ENCODE measurements at regions not wholly inside any gene's neighbourhood (a gene's known extent, or its start where the extent isn't known, plus 50 kb on each side); places are given as distances from the start of the nearest gene placed in this dataset.

DNA sequence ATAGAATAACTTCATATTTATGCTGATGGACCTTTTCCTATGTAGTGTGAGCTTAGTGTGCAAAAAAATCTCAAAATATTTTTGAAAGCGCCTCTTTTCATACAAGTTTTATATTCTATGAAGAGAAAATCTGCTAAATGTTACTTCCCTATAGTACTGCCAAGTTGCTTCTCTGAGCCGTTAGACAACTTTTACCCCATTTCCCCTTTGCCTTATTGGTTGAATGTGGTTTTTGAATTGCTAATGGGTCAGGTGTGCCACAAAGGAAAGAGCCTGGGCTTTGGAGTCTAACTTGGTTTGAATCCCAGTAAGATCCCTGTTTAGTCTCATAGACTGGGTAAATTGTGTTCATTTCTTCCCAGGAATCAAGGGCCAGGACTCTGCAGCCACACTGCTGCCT lies 261.5 kb downstream of the SNX10 start:
- TF ChIP-seq, protein P1, sequence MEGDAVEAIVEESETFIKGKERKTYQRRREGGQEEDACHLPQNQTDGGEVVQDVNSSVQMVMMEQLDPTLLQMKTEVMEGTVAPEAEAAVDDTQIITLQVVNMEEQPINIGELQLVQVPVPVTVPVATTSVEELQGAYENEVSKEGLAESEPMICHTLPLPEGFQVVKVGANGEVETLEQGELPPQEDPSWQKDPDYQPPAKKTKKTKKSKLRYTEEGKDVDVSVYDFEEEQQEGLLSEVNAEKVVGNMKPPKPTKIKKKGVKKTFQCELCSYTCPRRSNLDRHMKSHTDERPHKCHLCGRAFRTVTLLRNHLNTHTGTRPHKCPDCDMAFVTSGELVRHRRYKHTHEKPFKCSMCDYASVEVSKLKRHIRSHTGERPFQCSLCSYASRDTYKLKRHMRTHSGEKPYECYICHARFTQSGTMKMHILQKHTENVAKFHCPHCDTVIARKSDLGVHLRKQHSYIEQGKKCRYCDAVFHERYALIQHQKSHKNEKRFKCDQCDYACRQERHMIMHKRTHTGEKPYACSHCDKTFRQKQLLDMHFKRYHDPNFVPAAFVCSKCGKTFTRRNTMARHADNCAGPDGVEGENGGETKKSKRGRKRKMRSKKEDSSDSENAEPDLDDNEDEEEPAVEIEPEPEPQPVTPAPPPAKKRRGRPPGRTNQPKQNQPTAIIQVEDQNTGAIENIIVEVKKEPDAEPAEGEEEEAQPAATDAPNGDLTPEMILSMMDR (IDR thresholded peaks at IDR 0.05), result no peak
- TF ChIP-seq POLR2A (IDR thresholded peaks at IDR 0.05) (no peak), POLR2AphosphoS5 (IDR thresholded peaks at IDR 0.05) (no peak)

Data from prostate gland (tissue), 2 donors.